ENCODE measurements at regions not wholly inside any gene's neighbourhood (a gene's known extent, or its start where the extent isn't known, plus 50 kb on each side); places are given as distances from the start of the nearest gene placed in this dataset.

DNA sequence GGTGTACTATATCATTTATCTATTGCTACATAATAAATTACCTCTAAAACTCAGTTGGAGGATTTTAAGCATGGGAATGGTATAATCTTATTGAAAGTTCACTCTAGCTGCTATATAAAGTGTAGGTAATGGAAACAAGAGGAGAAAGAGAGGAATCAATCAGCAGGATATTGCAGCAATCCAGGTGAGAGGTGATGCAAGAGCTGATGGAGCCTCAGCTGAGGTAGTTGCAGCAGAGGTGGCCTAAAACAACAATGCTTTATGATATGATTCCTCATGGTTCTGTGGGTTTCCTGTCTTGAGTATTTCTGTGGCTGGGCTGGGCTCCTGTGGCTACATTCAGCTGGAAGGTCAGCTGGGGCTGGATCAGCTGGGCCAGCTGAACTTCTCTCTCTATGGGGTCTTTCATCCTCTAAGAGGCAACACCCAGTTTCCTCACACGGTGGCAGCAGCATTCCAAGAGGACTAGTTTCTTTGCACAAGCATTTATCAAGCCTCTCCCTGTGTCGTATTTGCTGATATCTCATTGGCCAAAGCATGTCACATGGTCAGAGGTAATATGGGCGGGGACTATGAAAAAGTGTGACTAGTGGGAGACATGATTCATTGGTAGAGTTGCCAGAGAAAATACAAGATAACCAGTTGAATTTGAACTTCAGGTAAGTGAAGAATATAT, 135.4 kb upstream of the LARGE1 start:
- DNase-seq = no peak

DNA sequence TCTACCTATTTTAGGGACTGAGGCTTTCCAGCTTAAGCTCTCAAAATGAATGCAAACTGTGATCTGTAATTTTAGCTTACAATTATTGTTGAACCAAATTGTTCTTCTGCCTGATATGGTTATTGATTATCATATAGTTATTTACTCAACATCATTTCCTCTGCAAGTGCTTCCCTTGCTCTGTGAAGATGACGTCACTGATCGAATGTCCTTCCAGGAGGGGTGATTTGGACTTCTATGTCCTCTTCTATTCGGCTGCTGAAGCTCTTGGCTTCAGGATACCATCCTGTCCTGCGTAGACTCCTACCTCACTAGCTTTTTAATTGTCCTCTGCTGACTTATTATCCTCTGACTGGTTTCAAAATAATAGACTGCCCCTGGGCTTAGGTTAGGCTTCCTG, 137.4 kb upstream of the LARGE1 start:
- DNase-seq = no peak

- DNase-seq = no peak
These were observed 144.4 kb upstream of the LARGE1 start for GRCh38 chr22:34064696-34065095.

GRCh38 chr22:34067031-34067430, 146.8 kb upstream of the LARGE1 start:
- no peak for DNase-seq

DNA sequence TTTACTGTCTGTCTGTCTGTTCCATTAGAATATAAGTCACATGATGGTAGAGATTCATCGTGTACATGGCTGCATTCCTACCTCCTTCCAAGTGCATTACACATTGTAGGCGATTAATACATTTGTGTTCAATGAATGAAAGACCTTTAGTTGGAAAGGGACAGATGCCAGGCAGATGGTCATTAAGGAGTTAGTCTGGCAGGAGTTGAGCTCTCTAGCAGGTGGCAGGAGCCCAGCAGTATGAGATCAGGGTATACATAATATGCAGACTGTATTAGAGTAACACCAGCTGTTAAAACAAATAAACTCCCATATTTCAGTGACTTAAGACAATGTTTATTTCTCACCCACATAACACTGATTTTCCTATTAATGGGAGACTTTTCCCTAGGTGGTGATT, 147.7 kb upstream of the LARGE1 start:
- DNase-seq = no peak

DNA sequence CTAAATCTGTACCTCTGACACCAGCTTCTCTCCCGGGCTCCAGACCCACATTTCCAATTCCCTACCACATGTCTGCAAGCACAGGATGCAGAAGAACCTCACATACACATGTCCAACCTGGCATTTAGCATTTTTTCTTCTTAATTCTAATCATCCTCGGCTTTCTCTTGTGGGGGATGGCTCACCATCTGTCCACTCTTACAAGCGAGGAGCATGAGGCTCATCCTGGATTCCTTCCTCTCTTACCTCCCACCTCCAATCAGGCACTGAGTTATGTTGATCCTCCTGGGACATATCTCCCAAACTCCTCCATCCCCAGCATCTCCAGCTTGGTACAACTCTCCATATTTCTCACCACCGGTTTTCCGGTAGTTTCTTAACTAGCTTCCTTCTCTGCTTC, 149.8 kb upstream of the LARGE1 start:
- no peak for DNase-seq

DNA sequence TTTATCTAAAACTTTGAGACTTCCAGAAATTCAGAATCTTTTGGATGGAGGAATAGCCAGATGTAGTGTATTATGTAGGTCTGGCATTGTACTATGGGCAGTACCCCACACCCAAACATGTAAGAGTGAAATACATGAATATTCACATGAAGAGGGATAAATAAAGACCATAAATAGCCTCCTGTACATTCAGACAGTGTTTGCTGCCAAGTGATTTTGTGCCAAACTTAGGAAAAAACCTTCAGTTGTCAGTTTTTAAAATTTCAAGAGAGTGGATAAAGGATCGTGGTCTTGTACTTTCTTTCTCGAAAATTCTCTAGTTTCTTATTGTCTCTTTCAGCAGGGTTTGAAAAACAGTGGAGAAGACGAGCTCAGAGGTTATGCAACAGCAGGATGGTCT, 150.3 kb upstream of the LARGE1 start:
- no peak for DNase-seq

DNA sequence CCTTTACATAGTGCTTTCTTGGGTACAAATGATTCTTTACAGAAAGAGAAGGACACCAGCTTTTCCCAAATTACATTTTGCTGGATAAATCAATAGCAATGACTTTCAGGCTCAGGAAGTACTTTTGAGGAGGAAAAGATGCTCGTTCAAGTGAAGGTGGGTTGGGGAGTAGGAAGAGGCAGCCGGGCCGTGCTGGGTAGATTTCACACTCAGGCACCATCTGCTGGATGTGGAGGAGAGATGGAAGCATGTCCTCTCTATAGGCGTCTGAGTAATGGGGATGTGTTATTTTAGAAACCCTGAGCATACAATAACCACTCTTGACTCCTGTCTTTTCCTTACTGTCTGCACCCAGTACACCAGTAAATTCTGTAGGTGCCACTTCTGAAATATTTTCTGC, 152.3 kb upstream of the LARGE1 start:
- no peak for DNase-seq

- no peak for DNase-seq
These were observed 160.2 kb upstream of the LARGE1 start for GRCh38 chr22:34080433-34080832.

GRCh38 chr22:34096770-34097169, 176.5 kb upstream of the LARGE1 start:
- DNase-seq = no peak

GRCh38 chr22:34099278-34099677, 179.0 kb upstream of the LARGE1 start:
- no peak for DNase-seq

DNA sequence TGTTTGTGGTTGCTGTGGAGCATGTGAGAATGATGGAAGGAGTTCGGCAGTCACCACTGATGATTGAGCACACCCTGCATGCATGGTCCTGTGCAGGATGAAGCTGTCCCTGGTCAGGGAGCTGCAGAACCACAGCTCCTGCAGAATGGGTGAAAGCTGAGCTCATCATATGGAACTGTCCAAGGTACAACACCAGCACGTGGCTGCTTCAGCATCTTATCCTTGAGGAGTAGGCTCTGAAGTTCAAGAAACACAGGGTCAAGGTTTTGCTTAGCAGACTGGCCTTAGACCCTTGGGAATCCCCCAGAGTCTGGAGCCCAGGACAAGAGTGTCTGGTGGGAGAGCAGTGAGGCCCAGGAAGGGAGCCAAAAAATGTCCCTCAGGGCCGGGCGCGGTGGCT, 182.4 kb upstream of the LARGE1 start:
- no peak for DNase-seq

DNA sequence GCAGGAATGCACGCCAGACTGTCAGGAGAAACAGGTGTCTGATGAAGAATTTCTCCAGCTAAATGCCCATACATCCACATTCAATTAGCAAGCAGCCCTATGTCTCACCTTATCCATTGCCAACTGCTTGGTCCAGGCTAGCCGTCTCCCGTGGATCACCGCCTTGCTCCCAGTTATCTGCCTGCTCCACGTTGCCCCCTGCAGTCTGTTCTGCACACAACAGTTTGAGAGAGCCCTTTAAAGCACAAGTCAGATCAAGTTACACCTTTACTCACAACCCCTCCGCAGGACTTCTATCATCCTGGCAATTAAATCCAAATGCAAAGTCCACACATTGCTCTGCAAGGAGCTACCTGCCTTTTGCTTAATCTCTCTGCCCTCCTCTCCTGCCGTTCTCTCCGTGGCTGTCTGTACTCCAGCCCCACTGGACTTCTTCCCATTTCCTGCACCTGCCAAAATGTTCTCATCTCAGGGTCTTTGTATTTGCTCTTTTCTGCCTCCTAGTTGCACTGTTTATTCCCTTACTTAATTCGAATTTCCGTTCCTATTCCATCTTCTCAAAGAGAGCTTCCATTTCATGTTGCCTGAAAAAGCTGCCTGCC, 185.3 kb upstream of the LARGE1 start:
- DNase-seq = peak; percentile 0 to 1

GRCh38 chr22:34108168-34108567, 187.9 kb upstream of the LARGE1 start:
- no peak for DNase-seq

- peak; percentile 3 for DNase-seq
These were observed 191.0 kb upstream of the LARGE1 start for GRCh38 chr22:34111210-34111824.

DNA sequence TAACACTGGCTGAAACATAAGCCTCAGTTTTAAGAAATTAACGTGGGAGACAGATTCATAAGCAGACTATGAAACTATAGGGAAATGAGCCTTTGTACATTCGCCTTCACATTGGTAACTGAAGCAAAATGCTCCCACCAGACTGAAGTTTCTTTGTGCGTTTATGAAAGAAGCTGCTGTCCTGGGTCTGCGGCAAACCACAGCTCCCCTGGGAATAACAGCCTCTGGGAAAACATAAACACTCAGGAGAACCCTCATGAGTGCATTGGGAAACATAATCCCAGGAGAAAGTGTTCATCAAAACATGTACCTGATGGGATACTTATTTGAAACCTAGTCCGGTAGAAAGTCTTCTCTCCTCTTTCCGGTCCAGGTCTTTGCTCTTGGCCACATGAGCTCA, 193.1 kb upstream of the LARGE1 start:
- no peak for DNase-seq

GRCh38 chr22:34114406-34114805, 194.1 kb upstream of the LARGE1 start:
- DNase-seq = no peak

- no peak for DNase-seq
These were observed 195.4 kb upstream of the LARGE1 start for GRCh38 chr22:34115722-34116121.

DNA sequence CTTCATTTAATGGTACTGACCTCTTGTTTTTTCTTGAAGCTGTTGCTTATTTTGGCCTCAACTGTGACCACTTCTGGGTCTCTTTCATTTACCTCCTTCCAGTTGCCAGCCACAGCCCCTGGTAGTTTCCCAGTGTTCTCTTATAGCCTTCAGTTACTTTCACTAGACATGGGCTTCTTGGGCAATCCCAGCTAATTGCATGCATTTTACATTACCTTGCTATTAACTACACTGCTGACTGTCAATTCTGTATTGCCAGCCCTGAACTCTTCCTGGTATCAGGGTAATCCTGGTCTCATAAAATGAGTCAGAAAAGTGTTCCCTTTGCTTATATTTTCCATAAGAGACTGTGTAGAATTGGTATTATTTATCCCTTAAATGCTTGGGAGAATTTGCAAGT, 195.8 kb upstream of the LARGE1 start:
- no peak for DNase-seq

DNA sequence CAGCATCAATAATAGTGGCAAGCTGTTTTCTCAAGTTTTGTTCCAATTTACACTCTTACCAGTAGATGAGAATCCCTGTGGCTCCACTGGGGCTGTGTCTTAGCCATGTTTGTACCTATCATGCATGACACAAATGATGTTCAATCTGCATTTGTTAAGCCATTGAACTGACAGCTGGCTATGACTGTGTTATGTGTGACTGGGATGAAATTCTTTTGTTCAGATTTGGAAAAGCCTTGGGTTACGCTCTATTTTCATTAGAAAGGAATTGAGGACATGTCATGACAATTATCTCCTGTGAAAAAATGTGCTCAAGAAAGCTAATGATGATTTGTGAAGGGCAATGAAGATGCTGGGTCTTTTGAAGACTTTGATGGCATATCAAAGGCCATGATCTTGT, 201.8 kb upstream of the LARGE1 start:
- no peak for DNase-seq

DNA sequence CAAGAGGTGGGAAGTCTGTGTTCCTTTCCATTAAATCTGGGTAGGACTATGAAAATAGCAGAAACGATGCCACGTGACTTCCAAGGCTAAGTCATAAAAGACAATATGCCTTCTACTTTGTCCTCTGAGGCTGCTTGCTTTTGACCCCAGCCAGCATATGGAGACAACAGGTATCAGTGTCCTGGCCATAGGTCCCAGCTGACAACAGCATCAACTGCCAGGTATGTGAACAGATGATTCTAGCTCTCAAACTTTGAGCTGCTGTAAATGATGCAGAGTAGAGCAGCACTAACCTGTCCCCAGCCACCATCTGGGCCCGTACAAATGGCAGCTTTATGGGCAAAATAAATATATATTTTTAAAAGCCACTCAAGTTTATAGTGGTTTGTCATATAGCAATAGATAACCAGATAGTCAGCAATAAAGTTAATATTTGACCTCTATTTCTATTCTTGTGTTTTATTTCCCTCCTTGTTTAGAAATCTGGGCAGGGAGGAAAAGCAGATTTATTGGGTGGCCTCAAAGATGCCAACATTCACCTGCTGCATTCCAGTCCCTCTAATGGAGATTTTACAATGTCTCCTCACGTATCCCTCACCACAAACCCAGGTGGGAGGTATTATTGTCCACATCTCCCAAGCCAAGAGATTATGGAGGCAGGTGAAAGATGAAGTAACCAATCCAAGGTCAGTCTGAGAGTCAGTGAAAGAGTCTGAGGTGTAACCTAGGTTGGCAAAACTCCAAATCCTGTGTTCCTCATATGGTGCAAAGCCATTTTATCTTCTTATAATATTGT, 209.6 kb upstream of the LARGE1 start:
- DNase-seq = no peak

DNA sequence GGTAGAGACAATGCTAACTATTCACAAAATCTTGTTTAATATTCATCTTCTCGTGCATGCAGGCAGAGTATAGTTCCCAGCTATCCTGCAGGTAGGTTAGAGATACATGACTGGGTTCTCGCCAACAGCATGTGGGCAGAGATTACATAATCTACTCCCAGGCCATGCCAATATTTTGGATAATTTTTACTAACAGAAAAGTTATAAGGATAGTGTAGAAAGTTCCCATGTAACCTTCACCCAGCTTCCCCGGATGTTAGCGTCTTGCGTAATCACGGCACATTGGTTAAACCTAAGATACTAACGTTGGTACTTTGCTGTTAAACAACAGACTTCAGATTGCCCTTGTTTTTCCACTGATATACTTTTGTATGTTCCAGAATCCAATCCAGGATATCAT, 215.5 kb upstream of the LARGE1 start:
- no peak for DNase-seq

GRCh38 chr22:34150023-34150422, 229.7 kb upstream of the LARGE1 start:
- no peak for DNase-seq

GRCh38 chr22:34159491-34159890, 239.2 kb upstream of the LARGE1 start:
- no peak for DNase-seq

All from CD4-positive, alpha-beta T cell treated with Interleukin-1 beta for 1 hour (primary cell).